OCI-LY7 (cell line): ENCODE measurements at regions not wholly inside any gene's neighbourhood (a gene's known extent, or its start where the extent isn't known, plus 50 kb on each side); places are given as distances from the start of the nearest gene placed in this dataset.

Experiments used
- BruUV-seq: library from RNA; stranded (reverse); fragments of 400-500 nt; replicated peaks from 2 replicates; lab custom pipeline; 2021; lab: Mats Ljungman, UMichigan
- CTCF ChIA-PET: fragments of 300-600 bp; sonication (Branson Sonifier 250); formaldehyde crosslinking; loops from one replicate; lab custom pipeline; 2022; ENCODE audit warnings: antibody characterized with exemption; ENCODE audit not compliant: unreplicated experiment; lab: Charles Lee
- POLR2A ChIA-PET: fragments of 300-600 bp; sonication (Branson Sonifier 250); formaldehyde crosslinking; loops from one replicate; lab custom pipeline; 2022; ENCODE audit warnings: antibody characterized with exemption; lab: Charles Lee
- DNase-seq: peaks from one replicate; pipeline ENCODE4 v3.0.0-alpha.2; 2015; ENCODE audit warnings: low spot score
- H2AFZ ChIP-seq: fragments of 200-600 bp; sonication (generic), shearing (Covaris generic); 2 replicates; pipeline ENCODE4 v1.6.1; 2014; ENCODE audit warnings: mild to moderate bottlenecking, antibody characterized with exemption, low read length, moderate library complexity
- H3K27ac ChIP-seq: fragments of 200-600 bp; sonication (generic); 2 replicates; pipeline ENCODE4 v1.5.1; 2014; ENCODE audit warnings: mixed run types, low read depth, mild to moderate bottlenecking, moderate library complexity, low read length, inconsistent platforms; ENCODE audit not compliant: poor library complexity, severe bottlenecking
- H3K36me3 ChIP-seq: fragments of 200-600 bp; sonication (generic); 2 replicates; pipeline ENCODE4 v1.6.1; 2014; ENCODE audit warnings: mild to moderate bottlenecking, antibody characterized with exemption, low read length, moderate library complexity, mixed read lengths; ENCODE audit not compliant: insufficient read depth
- H3K4me1 ChIP-seq: fragments of 200-600 bp; sonication (generic); 2 replicates; pipeline ENCODE4 v1.5.1; 2014; ENCODE audit warnings: mild to moderate bottlenecking, low read length; ENCODE audit not compliant: insufficient read depth, poor library complexity, severe bottlenecking
- H3K4me2 ChIP-seq: fragments of 200-600 bp; sonication (generic); 2 replicates; pipeline ENCODE4 v1.6.1; 2014; ENCODE audit warnings: mild to moderate bottlenecking, low read length
- H3K4me3 ChIP-seq: fragments of 200-600 bp; sonication (generic); 2 replicates; pipeline ENCODE4 v1.5.1; 2014; ENCODE audit warnings: mild to moderate bottlenecking, low read depth, low read length; ENCODE audit not compliant: poor library complexity, severe bottlenecking
- H3K79me2 ChIP-seq: fragments of 200-600 bp; sonication (generic); 2 replicates; pipeline ENCODE4 v1.6.1; 2016; ENCODE audit warnings: low read depth, mild to moderate bottlenecking, low read length, moderate library complexity, mixed read lengths; ENCODE audit not compliant: insufficient read depth
- H3K9me2 ChIP-seq: fragments of 200-600 bp; sonication (generic); 2 replicates; pipeline ENCODE4 v1.6.1; 2016; ENCODE audit warnings: mild to moderate bottlenecking, low read length, mixed read lengths; ENCODE audit not compliant: insufficient read depth
- H3K9me3 ChIP-seq: fragments of 200-600 bp; sonication (generic); 2 replicates; pipeline ENCODE4 v1.6.1; 2014; ENCODE audit warnings: mild to moderate bottlenecking, mixed run types, low read length, mixed read lengths
- H4K20me1 ChIP-seq: fragments of 200-600 bp; sonication (generic); 2 replicates; pipeline ENCODE4 v1.6.1; 2014; ENCODE audit warnings: mild to moderate bottlenecking, antibody characterized with exemption, low read length, moderate library complexity, mixed read lengths; ENCODE audit not compliant: insufficient read depth
- CTCF ChIP-seq: fragments of 200-600 bp; sonication (generic); conservative IDR thresholded peaks from 2 replicates; pipeline ENCODE4 v1.5.1; 2014; ENCODE audit warnings: mild to moderate bottlenecking, antibody characterized with exemption, low read length, moderate library complexity, mixed read lengths
- EZH2phosphoT487 ChIP-seq: fragments of 200-600 bp; sonication (generic); IDR thresholded peaks from 2 replicates; pipeline ENCODE4 v1.6.1; 2018; ENCODE audit warnings: low read depth, borderline replicate concordance, mild to moderate bottlenecking, mixed run types, antibody characterized with exemption, low read length, moderate library complexity, mixed read lengths
- intact Hi-C: fragments of 100-400 bp; cut with micrococcal nuclease; formaldehyde crosslinking; loops from one replicate; pipeline ENCODE4 v1.10.0; 2022; ENCODE audit not compliant: unreplicated experiment

DNA sequence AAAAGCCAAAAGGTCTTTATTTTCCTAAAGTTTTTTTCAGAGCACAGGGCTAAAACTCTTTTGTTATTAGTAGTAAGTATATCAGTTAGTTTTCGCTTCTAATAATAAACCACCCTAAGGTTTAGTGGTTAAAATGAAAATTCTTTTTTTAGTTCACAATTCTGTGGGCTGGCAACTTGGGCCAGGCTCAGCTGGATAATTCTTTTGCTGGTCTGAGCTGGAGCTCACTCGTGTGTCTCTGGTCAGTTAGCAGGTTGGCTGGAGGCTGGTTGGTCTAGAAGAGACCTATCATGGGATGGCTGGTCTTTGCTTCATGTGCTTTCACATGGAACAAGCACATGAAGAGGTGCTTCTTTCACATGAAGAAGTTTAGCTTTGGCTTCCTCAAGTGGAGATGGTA lies 227.1 kb upstream of the LCORL start:
- ChIA-PET CTCF (no interaction called here), POLR2A (interaction anchor here (0.6 to 1.6 kb wide), 4 partner anchors 12 to 283 kb away, joined by 3 to 4 read pairs (median 4); no protein-coding TSS in a partner anchor)
- Histone ChIP-seq H3K79me2 (no peaks in the 10 kb centered on the region), H2AFZ (no peak overlapping the region), H4K20me1 (no peaks in the 10 kb centered on the region), H3K27ac (no peak overlapping the region), H3K4me1 (peaks cover 14% of the 10 kb centered on the region), H3K9me2 (no peaks in the 10 kb centered on the region), H3K4me3 (no peak overlapping the region), H3K36me3 (no peaks in the 10 kb centered on the region), H3K4me2 (no peak overlapping the region), H3K9me3 (no peaks in the 10 kb centered on the region)
- intact Hi-C loops = no loop called here
- TF ChIP-seq CTCF (no peak), EZH2phosphoT487 (no peak)
- DNase-seq = no peak
- BruUV-seq = no TSS peak

DNA sequence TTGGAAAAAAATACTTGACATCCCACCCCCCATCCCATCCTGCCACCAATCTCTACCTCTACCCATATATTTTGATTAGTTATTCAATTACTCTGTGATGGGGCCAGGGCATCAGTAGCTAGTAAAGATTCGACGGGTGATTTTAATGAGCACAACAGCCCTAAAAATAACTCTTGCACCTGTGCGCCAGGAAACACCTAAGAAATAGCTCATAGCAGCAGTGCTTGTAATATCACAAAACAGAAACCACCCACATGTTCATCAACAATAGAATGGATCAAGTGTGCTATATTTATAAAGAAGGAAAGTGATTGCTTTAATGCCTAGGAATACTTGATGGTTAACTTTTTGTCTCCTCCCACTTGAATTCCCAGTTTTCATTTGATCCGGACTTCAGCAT lies 225.6 kb upstream of the LCORL start:
- Histone ChIP-seq H3K4me1 (peaks cover 14% of the 10 kb centered on the region), H3K36me3 (no peaks in the 10 kb centered on the region), H2AFZ (no peak overlapping the region), H3K4me2 (peak overlapping the region; percentile 37), H3K27ac (no peak overlapping the region), H4K20me1 (no peaks in the 10 kb centered on the region), H3K79me2 (no peaks in the 10 kb centered on the region), H3K4me3 (no peak overlapping the region), H3K9me3 (no peaks in the 10 kb centered on the region), H3K9me2 (no peaks in the 10 kb centered on the region)
- ChIA-PET CTCF (no interaction called here), POLR2A (interaction anchor here (1.1 to 1.6 kb wide), 3 partner anchors 10 to 45 kb away, joined by 3 to 4 read pairs (median 4); no protein-coding TSS in a partner anchor)
- no peak for TF ChIP-seq EZH2phosphoT487
- BruUV-seq = no TSS peak
- peak; percentile 35 for DNase-seq
- intact Hi-C loops = no loop called here

DNA sequence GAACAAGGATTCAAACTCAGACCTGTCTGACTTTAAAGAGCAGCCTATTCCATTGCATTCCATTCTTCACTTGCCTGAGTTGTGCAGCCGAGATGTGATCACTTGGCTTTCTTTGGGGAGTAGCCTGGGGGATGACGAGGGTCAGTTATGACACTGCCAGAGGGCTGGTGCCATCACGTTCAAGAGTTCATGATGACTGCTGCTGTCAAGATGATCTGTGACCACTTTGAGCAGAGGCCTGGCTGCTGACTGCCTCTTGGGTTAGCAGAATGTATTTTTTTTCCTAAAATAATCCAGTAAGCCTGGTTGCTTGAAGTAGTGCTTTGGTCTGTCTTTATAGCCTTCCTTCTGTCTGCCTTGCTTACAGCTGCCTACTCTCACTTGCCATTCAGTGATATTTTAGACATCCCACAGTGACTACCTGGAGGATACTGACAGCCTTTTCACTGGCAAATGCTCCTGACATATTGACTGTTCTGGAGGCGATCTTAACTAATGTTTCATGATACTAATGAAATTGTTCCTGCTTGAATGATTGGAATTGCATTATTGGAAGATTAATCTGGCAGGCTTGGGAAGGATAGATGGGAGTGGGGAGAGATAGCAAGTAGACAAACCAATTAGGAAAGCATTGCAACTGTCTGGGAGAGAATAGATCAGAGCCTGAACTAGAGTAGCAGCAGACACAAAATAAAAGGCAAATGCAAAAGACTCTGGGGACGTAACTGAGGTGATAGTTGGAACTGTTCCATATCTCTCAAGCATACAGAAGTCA lies 221.6 kb upstream of the LCORL start:
- ChIA-PET CTCF (no interaction called here), POLR2A (no interaction called here)
- intact Hi-C loops = no loop called here
- TF ChIP-seq CTCF = no peak
- no peak for TF ChIP-seq EZH2phosphoT487
- no peaks in the 10 kb centered on the region for H3K79me2 ChIP-seq
- H3K36me3 ChIP-seq = no peaks in the 10 kb centered on the region
- H3K4me2 ChIP-seq = no peak overlapping the region
- H4K20me1 ChIP-seq = no peaks in the 10 kb centered on the region
- no peak overlapping the region for H2AFZ ChIP-seq
- no peaks in the 10 kb centered on the region for H3K9me2 ChIP-seq
- H3K27ac ChIP-seq = no peak overlapping the region
- peaks cover 14% of the 10 kb centered on the region for H3K4me1 ChIP-seq
- H3K9me3 ChIP-seq = no peaks in the 10 kb centered on the region
- no peak for DNase-seq
- H3K4me3 ChIP-seq = no peak overlapping the region
- BruUV-seq = no TSS peak
